Fibroblast of lung (primary cell): ENCODE measurements at regions not wholly inside any gene's neighbourhood (a gene's known extent, or its start where the extent isn't known, plus 50 kb on each side); places are given as distances from the start of the nearest gene placed in this dataset.

Experiments used
- DNase-seq, 2 donors: peaks; one replicate each; pipeline versions ENCODE4 v3.0.0 to v3.0.0-alpha.2; 2010; ENCODE audit warnings: low read depth in 2 of 2
- H2AFZ ChIP-seq: 2 replicates; pipeline ENCODE4 v1.5.1; 2012; ENCODE audit warnings: low read length, control low read depth, inconsistent platforms
- H3K27ac ChIP-seq: 2 replicates; pipeline ENCODE4 v1.5.1; 2011; ENCODE audit warnings: low read length, control low read depth; ENCODE audit not compliant: insufficient read depth
- H3K27me3 ChIP-seq: 2 replicates; pipeline ENCODE4 v1.5.1; 2011; ENCODE audit warnings: mild to moderate bottlenecking, low read length; ENCODE audit not compliant: control insufficient read depth, insufficient read depth
- H3K36me3 ChIP-seq: 2 replicates; pipeline ENCODE4 v1.5.1; 2011; ENCODE audit warnings: low read length; ENCODE audit not compliant: control insufficient read depth, insufficient read depth
- H3K4me1 ChIP-seq: 2 replicates; pipeline ENCODE4 v1.5.1; 2011; ENCODE audit warnings: low read length; ENCODE audit not compliant: control insufficient read depth, insufficient read depth; ENCODE audit errors: extremely low read depth
- H3K4me2 ChIP-seq: 2 replicates; pipeline ENCODE4 v1.5.1; 2011; ENCODE audit warnings: low read length, control low read depth; ENCODE audit not compliant: insufficient read depth; ENCODE audit errors: extremely low read depth
- H3K4me3 ChIP-seq, 4 experiments: fragments of 200-600 bp in 1 of 4; sonication (generic) in 1 of 4; replicated peaks in 1 of 4; 2 replicates each; pipeline ENCODE4 v1.5.1; 2011 to 2016; ENCODE audit warnings: low read length in 4 of 4, low read depth in 3 of 4, mild to moderate bottlenecking in 3 of 4, control low read depth in 2 of 4, inconsistent platforms in 1 of 4, mixed read lengths in 1 of 4; ENCODE audit not compliant: insufficient read depth in 1 of 4; ENCODE audit errors: control extremely low read depth in 1 of 4
- H3K79me2 ChIP-seq: 2 replicates; pipeline ENCODE4 v1.5.1; 2012; ENCODE audit warnings: mild to moderate bottlenecking, low read length, inconsistent platforms; ENCODE audit not compliant: control insufficient read depth, insufficient read depth
- H3K9ac ChIP-seq: 2 replicates; pipeline ENCODE4 v1.5.1; 2011; ENCODE audit warnings: mild to moderate bottlenecking, low read length, control low read depth; ENCODE audit not compliant: insufficient read depth
- H3K9me3 ChIP-seq: 2 replicates; pipeline ENCODE4 v1.5.1; 2012; ENCODE audit warnings: low read depth, low read length; ENCODE audit not compliant: control insufficient read depth, insufficient read depth
- H4K20me1 ChIP-seq: 2 replicates; pipeline ENCODE4 v1.5.1; 2011; ENCODE audit warnings: low read length; ENCODE audit not compliant: control insufficient read depth, insufficient read depth; ENCODE audit errors: extremely low read depth
- EZH2 ChIP-seq: IDR thresholded peaks from 2 replicates; pipeline ENCODE4 v1.5.1; 2012; ENCODE audit warnings: low read length, control low read depth, mild to moderate bottlenecking; ENCODE audit errors: missing control alignments
- TF ChIP-seq, protein P1 (sequence below), 2 donors: IDR thresholded peaks in 1 of 2; conservative IDR thresholded peaks in 1 of 2; 1 replicate in 1 of 2; 2 replicates in 1 of 2; pipeline ENCODE4 v1.5.1; 2011 to 2012; ENCODE audit warnings: low read length in 2 of 2, control low read depth in 1 of 2, inconsistent platforms in 1 of 2, low read depth in 1 of 2, mild to moderate bottlenecking in 1 of 2

DNA sequence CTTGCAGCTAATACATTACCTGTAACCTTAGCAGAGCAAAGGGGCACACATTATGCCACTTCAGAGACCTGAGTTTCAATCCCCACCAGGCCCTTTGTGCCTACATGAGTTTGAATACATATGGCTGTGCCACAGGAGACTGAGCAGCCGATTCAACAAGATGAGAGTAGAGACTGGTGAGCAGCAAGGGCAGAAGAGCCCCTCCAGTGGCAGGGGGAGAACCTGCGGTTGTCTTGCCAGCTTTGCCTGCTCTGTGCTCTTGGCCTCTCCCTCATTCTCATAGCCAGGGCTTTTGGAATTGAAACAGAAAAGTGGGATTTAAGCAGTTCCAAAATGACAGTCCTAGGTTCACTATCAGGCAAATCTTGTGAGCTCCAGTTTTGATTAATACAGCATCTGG, 52.3 kb upstream of the CLNK start:
- TF ChIP-seq, protein P1, sequence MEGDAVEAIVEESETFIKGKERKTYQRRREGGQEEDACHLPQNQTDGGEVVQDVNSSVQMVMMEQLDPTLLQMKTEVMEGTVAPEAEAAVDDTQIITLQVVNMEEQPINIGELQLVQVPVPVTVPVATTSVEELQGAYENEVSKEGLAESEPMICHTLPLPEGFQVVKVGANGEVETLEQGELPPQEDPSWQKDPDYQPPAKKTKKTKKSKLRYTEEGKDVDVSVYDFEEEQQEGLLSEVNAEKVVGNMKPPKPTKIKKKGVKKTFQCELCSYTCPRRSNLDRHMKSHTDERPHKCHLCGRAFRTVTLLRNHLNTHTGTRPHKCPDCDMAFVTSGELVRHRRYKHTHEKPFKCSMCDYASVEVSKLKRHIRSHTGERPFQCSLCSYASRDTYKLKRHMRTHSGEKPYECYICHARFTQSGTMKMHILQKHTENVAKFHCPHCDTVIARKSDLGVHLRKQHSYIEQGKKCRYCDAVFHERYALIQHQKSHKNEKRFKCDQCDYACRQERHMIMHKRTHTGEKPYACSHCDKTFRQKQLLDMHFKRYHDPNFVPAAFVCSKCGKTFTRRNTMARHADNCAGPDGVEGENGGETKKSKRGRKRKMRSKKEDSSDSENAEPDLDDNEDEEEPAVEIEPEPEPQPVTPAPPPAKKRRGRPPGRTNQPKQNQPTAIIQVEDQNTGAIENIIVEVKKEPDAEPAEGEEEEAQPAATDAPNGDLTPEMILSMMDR (conservative IDR thresholded peaks at IDR 0.05 in 1 of 2, IDR thresholded peaks at IDR 0.05 in 1 of 2; ENCODE audit: low read depth in 1 of 2, low read length in 2 of 2), result no peak
- no peak for TF ChIP-seq EZH2
- H3K79me2 ChIP-seq, result no peaks in the 10 kb centered on the region
- H3K27ac ChIP-seq, result no peak overlapping the region
- H3K9me3 ChIP-seq, result no peaks in the 10 kb centered on the region
- H3K36me3 ChIP-seq, result no peaks in the 10 kb centered on the region
- no peak overlapping the region for H3K4me3 ChIP-seq
- H3K27me3 ChIP-seq, result no peaks in the 10 kb centered on the region
- no peaks in the 10 kb centered on the region for H3K4me1 ChIP-seq
- no peaks in the 10 kb centered on the region for H4K20me1 ChIP-seq
- H3K4me2 ChIP-seq, result no peak overlapping the region
- no peak overlapping the region for H3K9ac ChIP-seq
- no peak overlapping the region for H2AFZ ChIP-seq
- DNase-seq, result no peak

DNA sequence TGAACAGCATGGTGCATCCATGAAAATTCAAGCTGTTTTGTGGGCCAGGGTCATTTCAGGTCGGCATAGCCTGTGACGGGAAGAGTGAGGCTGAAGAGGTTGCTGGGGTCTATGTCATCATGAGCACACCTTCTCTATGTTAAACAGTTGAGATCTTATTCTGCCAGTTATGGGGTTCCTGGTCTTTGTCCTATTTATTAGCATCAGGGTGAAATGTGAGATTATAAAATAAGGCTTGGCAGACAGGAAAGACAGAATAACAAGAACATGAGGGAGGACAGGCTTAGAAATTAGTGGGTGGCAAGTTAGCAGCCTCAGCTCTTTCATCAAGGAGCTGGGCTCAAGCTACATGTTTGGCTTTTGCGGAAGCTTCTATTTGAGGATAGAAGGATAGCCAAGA, 51.7 kb upstream of the CLNK start:
- H3K79me2 ChIP-seq, result no peaks in the 10 kb centered on the region
- H2AFZ ChIP-seq, result no peak overlapping the region
- H3K4me2 ChIP-seq, result no peak overlapping the region
- no peak overlapping the region for H3K27ac ChIP-seq
- no peaks in the 10 kb centered on the region for H3K27me3 ChIP-seq
- no peaks in the 10 kb centered on the region for H4K20me1 ChIP-seq
- H3K9me3 ChIP-seq, result no peaks in the 10 kb centered on the region
- H3K36me3 ChIP-seq, result no peaks in the 10 kb centered on the region
- H3K4me3 ChIP-seq, result no peak overlapping the region
- TF ChIP-seq, protein P1 (conservative IDR thresholded peaks at IDR 0.05 in 1 of 2, IDR thresholded peaks at IDR 0.05 in 1 of 2; ENCODE audit: low read depth in 1 of 2, low read length in 2 of 2), result no peak
- TF ChIP-seq EZH2, result no peak
- DNase-seq, result no peak
- no peak overlapping the region for H3K9ac ChIP-seq
- no peaks in the 10 kb centered on the region for H3K4me1 ChIP-seq

DNA sequence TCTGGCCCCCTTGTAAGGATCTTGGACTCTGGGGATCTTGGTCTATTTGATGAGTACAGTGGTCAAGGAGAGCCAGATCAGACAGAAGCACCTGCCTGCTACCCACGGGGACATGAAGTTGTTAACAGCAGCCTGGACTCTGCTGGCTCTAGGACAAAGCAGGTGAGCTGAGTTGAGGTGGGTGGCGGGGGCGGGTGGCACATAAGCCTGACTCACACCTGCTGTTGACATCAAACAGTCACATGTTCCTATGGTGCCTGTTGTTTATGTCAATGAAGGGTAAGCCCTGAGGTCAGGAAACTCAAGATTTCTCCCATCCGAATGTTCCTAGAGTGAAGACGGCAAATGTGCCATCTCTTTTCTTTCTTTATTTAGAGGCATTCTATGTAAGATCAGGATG, 50.1 kb upstream of the CLNK start:
- Histone ChIP-seq H3K36me3 (no peaks in the 10 kb centered on the region), H2AFZ (no peak overlapping the region), H3K79me2 (no peaks in the 10 kb centered on the region), H3K9me3 (no peaks in the 10 kb centered on the region), H4K20me1 (no peaks in the 10 kb centered on the region), H3K9ac (no peak overlapping the region), H3K27ac (no peak overlapping the region), H3K4me3 (no peak overlapping the region), H3K4me1 (no peaks in the 10 kb centered on the region), H3K27me3 (no peaks in the 10 kb centered on the region), H3K4me2 (no peak overlapping the region)
- TF ChIP-seq, protein P1 (conservative IDR thresholded peaks at IDR 0.05 in 1 of 2, IDR thresholded peaks at IDR 0.05 in 1 of 2; ENCODE audit: low read depth in 1 of 2, low read length in 2 of 2), result no peak
- TF ChIP-seq EZH2, result no peak
- no peak for DNase-seq
